Activated CD4-positive, alpha-beta T cell treated with anti-CD3 and anti-CD28 coated beads, Interleukin-2, amount 10 ng/mL, durations not matched to agents 7 days and 5 days (primary cell): ENCODE measurements at regions not wholly inside any gene's neighbourhood (a gene's known extent, or its start where the extent isn't known, plus 50 kb on each side); places are given as distances from the start of the nearest gene placed in this dataset.

Experiments
- CTCF ChIA-PET: fragments of 350-600 bp; sonication (Branson Sonifier 250); formaldehyde crosslinking; loops from one replicate; lab custom pipeline; 2021; ENCODE audit warnings: antibody characterized with exemption; lab: Charles Lee
- POLR2A ChIA-PET: fragments of 350-600 bp; sonication (Branson Sonifier 250); formaldehyde crosslinking; loops from one replicate; lab custom pipeline; 2021; ENCODE audit warnings: antibody characterized with exemption; lab: Charles Lee
- DNase-seq: peaks from one replicate; pipeline ENCODE4 v3.0.0-alpha.2; 2020
- H3K27ac Mint-ChIP-seq: one replicate; pipeline ENCODE4 v1.8.0; 2021; ENCODE audit warnings: mild to moderate bottlenecking, moderate library complexity, mixed read lengths
- H3K27me3 Mint-ChIP-seq: one replicate; pipeline ENCODE4 v1.8.0; 2021; ENCODE audit warnings: mixed read lengths
- H3K36me3 Mint-ChIP-seq: one replicate; pipeline ENCODE4 v1.8.0; 2021; ENCODE audit warnings: low read depth, mixed read lengths
- H3K4me1 Mint-ChIP-seq: one replicate; pipeline ENCODE4 v1.8.0; 2021; ENCODE audit warnings: mixed read lengths
- H3K4me3 Mint-ChIP-seq: one replicate; pipeline ENCODE4 v1.8.0; 2021; ENCODE audit warnings: mild to moderate bottlenecking, moderate library complexity, mixed read lengths
- H3K9me3 Mint-ChIP-seq: one replicate; pipeline ENCODE4 v1.8.0; 2021; ENCODE audit warnings: mixed read lengths

GRCh38 chr20:50320901-50321796 lies 130.5 kb downstream of the CEBPB start:
- ChIA-PET CTCF (interaction anchor here (0.6 to 2.6 kb wide), 4 partner anchors 9 to 130 kb away, joined by 3 to 11 read pairs (median 3); no protein-coding TSS in a partner anchor), POLR2A (interaction anchor here (0.6 kb wide), 1 partner anchor 215 kb away, joined by 5 read pairs; no protein-coding TSS in a partner anchor)
- DNase-seq, result no peak
- H3K4me1 Mint-ChIP-seq, result peaks cover 6% of the 10 kb centered on the region
- H3K4me3 Mint-ChIP-seq, result no peak overlapping the region
- H3K36me3 Mint-ChIP-seq, result peaks cover 3% of the 10 kb centered on the region
- H3K27me3 Mint-ChIP-seq, result peaks cover 5% of the 10 kb centered on the region
- H3K9me3 Mint-ChIP-seq, result no peaks in the 10 kb centered on the region
- H3K27ac Mint-ChIP-seq, result no peak overlapping the region

GRCh38 chr20:50321797-50322480 lies 131.3 kb downstream of the CEBPB start:
- peaks cover 6% of the 10 kb centered on the region for H3K4me1 Mint-ChIP-seq
- H3K36me3 Mint-ChIP-seq, result peaks cover 3% of the 10 kb centered on the region
- DNase-seq, result no peak
- CTCF ChIA-PET, result interaction anchor here (0.6 to 2.6 kb wide), 4 partner anchors 9 to 129 kb away, joined by 3 to 11 read pairs (median 3); no protein-coding TSS in a partner anchor
- POLR2A ChIA-PET, result no interaction called here
- no peak overlapping the region for H3K4me3 Mint-ChIP-seq
- H3K27me3 Mint-ChIP-seq, result peaks cover 3% of the 10 kb centered on the region
- H3K27ac Mint-ChIP-seq, result no peak overlapping the region
- H3K9me3 Mint-ChIP-seq, result no peaks in the 10 kb centered on the region

DNA sequence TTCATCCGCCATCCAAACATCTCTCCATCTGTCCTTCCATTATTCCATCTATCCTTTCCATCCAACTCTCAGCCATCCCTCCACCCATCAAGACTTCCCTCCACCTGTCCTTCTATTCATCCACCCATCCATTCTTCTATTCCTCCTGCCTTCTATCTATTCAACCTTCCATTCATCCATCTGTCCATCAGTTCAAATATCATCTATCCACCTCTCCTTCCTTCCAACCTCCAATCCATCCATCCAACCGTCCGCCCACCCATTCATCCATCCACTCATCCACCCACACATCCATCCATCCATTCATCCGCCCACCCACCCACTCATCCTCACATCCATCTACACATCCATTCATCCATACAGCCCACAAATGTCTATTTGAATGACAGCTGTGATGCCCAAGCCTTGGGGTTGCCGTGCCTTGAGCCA lies 132.1 kb downstream of the CEBPB start:
- ChIA-PET CTCF (interaction anchor here (0.7 to 2.6 kb wide), 4 partner anchors 10 to 34 kb away, joined by 3 to 11 read pairs (median 3); no protein-coding TSS in a partner anchor), POLR2A (no interaction called here)
- peaks cover 6% of the 10 kb centered on the region for H3K4me1 Mint-ChIP-seq
- H3K27me3 Mint-ChIP-seq, result peaks cover 3% of the 10 kb centered on the region
- peaks cover 3% of the 10 kb centered on the region for H3K36me3 Mint-ChIP-seq
- DNase-seq, result no peak
- H3K4me3 Mint-ChIP-seq, result no peak overlapping the region
- H3K27ac Mint-ChIP-seq, result no peak overlapping the region
- no peaks in the 10 kb centered on the region for H3K9me3 Mint-ChIP-seq

DNA sequence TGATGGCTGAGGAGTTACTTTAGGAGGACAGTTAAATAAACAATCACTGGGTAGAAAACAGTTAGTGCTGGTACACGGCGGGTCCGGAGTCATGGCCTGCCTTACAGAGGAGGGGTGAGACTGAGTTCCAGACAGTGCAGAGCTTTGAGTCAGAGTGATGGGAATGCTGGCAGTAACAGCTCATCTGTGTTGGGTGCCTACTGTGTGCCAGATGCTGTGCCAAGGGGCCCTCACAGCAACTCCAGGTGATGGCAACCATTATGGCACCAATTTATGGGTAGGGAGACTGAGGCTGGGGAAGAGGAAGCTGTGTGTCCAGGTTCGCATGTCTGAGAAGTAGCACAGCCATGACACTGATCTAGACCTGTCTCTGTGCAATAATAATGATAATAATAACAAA lies 132.6 kb downstream of the CEBPB start:
- no peaks in the 10 kb centered on the region for H3K9me3 Mint-ChIP-seq
- H3K36me3 Mint-ChIP-seq, result peaks cover 3% of the 10 kb centered on the region
- ChIA-PET CTCF (interaction anchor here (0.7 to 2.6 kb wide), 3 partner anchors 11 to 33 kb away, joined by 3 to 11 read pairs (median 3); no protein-coding TSS in a partner anchor), POLR2A (no interaction called here)
- no peak overlapping the region for H3K27ac Mint-ChIP-seq
- peaks cover 6% of the 10 kb centered on the region for H3K4me1 Mint-ChIP-seq
- H3K27me3 Mint-ChIP-seq, result peaks cover 3% of the 10 kb centered on the region
- DNase-seq, result no peak
- H3K4me3 Mint-ChIP-seq, result no peak overlapping the region

DNA sequence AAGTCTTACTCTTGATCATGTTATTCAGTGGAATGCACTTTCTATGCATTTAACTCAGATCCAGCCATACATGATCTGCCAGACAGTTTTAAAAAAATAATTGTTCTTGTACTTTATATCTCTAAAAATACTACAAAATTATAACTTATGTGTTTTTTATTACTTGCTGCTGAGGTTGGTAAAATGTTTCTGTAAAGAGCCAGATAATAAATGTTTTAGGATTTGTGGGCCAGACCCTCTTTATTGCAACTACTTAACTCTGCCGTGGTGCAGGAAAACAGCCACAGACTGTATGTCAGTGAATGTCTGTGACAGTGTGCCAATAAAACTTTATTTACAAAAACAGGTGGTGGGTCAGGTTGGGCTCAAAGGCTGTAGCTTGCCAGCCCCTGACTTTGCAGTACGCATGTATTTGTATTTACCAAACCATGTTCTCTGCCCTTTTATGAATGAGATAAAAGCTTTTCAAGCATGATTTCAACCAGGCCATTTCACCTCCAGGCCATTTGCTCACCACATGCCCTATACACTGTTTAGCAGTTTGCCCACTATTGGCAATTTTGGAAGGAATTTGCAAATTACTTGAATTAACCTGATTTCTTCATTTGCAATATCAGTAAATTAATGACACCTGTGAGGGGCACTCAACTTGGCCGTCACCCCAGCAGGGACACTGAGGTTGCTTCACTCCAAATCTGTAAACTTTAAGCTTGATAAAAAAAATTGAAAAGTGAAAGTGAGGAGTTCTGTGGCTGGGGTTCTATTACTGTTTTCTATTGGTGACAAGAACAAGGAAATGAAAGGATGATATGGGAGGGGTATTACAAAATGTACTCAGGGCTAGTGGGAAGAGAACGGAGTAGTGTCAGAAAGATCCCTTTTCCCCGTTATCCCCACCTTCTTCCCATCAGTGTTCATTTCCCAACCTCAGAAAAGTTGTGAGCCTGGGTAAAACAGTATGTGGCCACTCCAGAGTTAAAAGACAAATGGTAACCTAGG lies 133.4 kb downstream of the CEBPB start:
- H3K4me1 Mint-ChIP-seq, result peaks cover 6% of the 10 kb centered on the region
- no peaks in the 10 kb centered on the region for H3K9me3 Mint-ChIP-seq
- POLR2A ChIA-PET, result no interaction called here
- DNase-seq, result no peak
- H3K27ac Mint-ChIP-seq, result no peak overlapping the region
- H3K36me3 Mint-ChIP-seq, result peaks cover 3% of the 10 kb centered on the region
- no peaks in the 10 kb centered on the region for H3K27me3 Mint-ChIP-seq
- CTCF ChIA-PET, result interaction anchor here (1.8 kb wide), 1 partner anchor 33 kb away, joined by 3 read pairs; no protein-coding TSS in a partner anchor
- H3K4me3 Mint-ChIP-seq, result no peak overlapping the region

DNA sequence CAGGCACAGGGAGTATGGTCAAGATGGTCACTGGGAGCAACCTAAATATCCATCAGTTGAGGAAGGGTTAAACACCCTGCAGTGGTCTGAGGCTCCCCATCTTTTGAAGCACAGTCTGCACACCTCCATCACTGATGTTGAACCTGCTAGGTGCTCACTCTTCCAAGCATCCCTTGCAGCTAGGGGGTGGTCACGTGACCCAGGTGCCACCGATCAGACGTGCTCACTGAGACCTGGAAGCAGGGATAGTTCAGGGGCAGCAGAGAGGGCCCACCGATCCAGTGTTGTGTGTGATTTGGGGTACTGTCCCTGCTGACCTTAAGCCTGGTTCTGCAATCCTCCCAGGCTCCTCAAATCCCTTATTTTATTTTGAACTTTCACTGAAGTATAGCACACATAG lies 134.6 kb downstream of the CEBPB start:
- POLR2A ChIA-PET, result no interaction called here
- Mint-ChIP-seq H3K27me3 (no peaks in the 10 kb centered on the region), H3K4me3 (no peak overlapping the region), H3K27ac (no peak overlapping the region), H3K4me1 (peaks cover 6% of the 10 kb centered on the region), H3K36me3 (peaks cover 3% of the 10 kb centered on the region), H3K9me3 (peaks cover 4% of the 10 kb centered on the region)
- no peak for DNase-seq
- CTCF ChIA-PET, result no interaction called here

- Mint-ChIP-seq H3K9me3 (peaks cover 4% of the 10 kb centered on the region), H3K4me1 (peaks cover 6% of the 10 kb centered on the region), H3K27me3 (no peaks in the 10 kb centered on the region), H3K36me3 (peaks cover 3% of the 10 kb centered on the region), H3K27ac (no peak overlapping the region), H3K4me3 (no peak overlapping the region)
- POLR2A ChIA-PET, result no interaction called here
- CTCF ChIA-PET, result interaction anchor here (0.6 kb wide), 1 partner anchor 205 kb away, joined by 3 read pairs; no protein-coding TSS in a partner anchor
- no peak for DNase-seq
Measured at GRCh38 chr20:50325651-50326050, 135.0 kb downstream of the CEBPB start.

DNA sequence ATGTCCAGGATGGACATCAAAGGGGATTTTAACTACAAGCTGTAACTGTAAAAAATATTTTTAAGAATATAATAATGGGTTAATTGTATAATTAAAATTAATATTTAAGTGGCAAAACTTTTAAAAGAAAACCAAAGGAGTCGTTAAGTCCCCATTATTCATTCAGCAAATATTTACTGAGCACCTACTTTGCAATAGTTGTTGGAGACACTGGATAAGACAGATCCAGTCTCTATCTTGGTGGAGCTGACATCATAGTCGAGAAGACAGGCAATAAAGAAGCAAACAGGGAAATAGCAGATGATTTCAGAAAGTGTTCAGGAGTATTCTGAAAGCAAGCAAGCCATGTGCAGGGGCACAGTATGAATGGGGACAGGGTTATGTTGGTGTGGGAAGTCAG lies 137.0 kb downstream of the CEBPB start:
- H3K27me3 Mint-ChIP-seq, result no peaks in the 10 kb centered on the region
- ChIA-PET CTCF (interaction anchor here (0.8 to 3.4 kb wide), 5 partner anchors 11 to 144 kb away, joined by 3 to 22 read pairs (median 3); no protein-coding TSS in a partner anchor), POLR2A (no interaction called here)
- DNase-seq, result no peak
- no peak overlapping the region for H3K27ac Mint-ChIP-seq
- peaks cover 3% of the 10 kb centered on the region for H3K36me3 Mint-ChIP-seq
- H3K4me3 Mint-ChIP-seq, result no peak overlapping the region
- peaks cover 6% of the 10 kb centered on the region for H3K4me1 Mint-ChIP-seq
- peaks cover 4% of the 10 kb centered on the region for H3K9me3 Mint-ChIP-seq

GRCh38 chr20:50328222-50328979 lies 137.8 kb downstream of the CEBPB start:
- CTCF ChIA-PET, result interaction anchor here (0.7 to 3.4 kb wide), 5 partner anchors 10 to 902 kb away, joined by 3 to 22 read pairs (median 4); no protein-coding TSS in a partner anchor
- H3K36me3 Mint-ChIP-seq, result peaks cover 3% of the 10 kb centered on the region

GRCh38 chr20:50328996-50329898 lies 138.6 kb downstream of the CEBPB start:
- DNase-seq, result no peak
- H3K27me3 Mint-ChIP-seq, result peaks cover 2% of the 10 kb centered on the region
- peaks cover 4% of the 10 kb centered on the region for H3K9me3 Mint-ChIP-seq
- H3K4me3 Mint-ChIP-seq, result no peak overlapping the region
- H3K4me1 Mint-ChIP-seq, result peaks cover 4% of the 10 kb centered on the region
- H3K27ac Mint-ChIP-seq, result no peak overlapping the region
- ChIA-PET CTCF (interaction anchor here (0.7 to 3.4 kb wide), 2 partner anchors 10 to 903 kb away, joined by 4 to 22 read pairs; no protein-coding TSS in a partner anchor), POLR2A (interaction anchor here (1.5 kb wide), 1 partner anchor 138 kb away, joined by 3 read pairs; no protein-coding TSS in a partner anchor)
- H3K36me3 Mint-ChIP-seq, result peaks cover 3% of the 10 kb centered on the region

More at GRCh38 chr20:50328222-50328979, 137.8 kb downstream of the CEBPB start:
- no peak for DNase-seq
- H3K9me3 Mint-ChIP-seq, result peaks cover 4% of the 10 kb centered on the region
- H3K4me1 Mint-ChIP-seq, result peaks cover 6% of the 10 kb centered on the region
- no peak overlapping the region for H3K4me3 Mint-ChIP-seq
- POLR2A ChIA-PET, result interaction anchor here (1.5 kb wide), 1 partner anchor 137 kb away, joined by 3 read pairs; no protein-coding TSS in a partner anchor
- peaks cover 2% of the 10 kb centered on the region for H3K27me3 Mint-ChIP-seq
- H3K27ac Mint-ChIP-seq, result no peak overlapping the region
